Activated naive CD4-positive, alpha-beta T cell (primary cell): ENCODE measurements at regions not wholly inside any gene's neighbourhood (a gene's known extent, or its start where the extent isn't known, plus 50 kb on each side); places are given as distances from the start of the nearest gene placed in this dataset.
"Not testable (repeated sequence)": the region's sequence is repeated elsewhere in the genome, so short reads cannot be mapped to it uniquely, and the experiment has no call there.

Source experiments
- DNase-seq, 4 experiments: peaks; one replicate each; lab custom pipeline; 2025; lab: John Stamatoyannopoulos, UW

GRCh38 chr5:18354828-18355227 is 720.6 kb downstream of the TAF11L14 start:
- DNase-seq = no peak

GRCh38 chr5:18357486-18357885 is 723.2 kb downstream of the TAF11L14 start:
- DNase-seq = no peak

- DNase-seq = no peak
Observed at GRCh38 chr5:18366234-18366633, 732.0 kb downstream of the TAF11L14 start.

GRCh38 chr5:18370531-18370930 is 736.3 kb downstream of the TAF11L14 start:
- DNase-seq = no peak

GRCh38 chr5:18375641-18376040 is 741.4 kb downstream of the TAF11L14 start:
- DNase-seq = no peak

- DNase-seq = no peak
Observed at GRCh38 chr5:18378066-18378465, 743.8 kb downstream of the TAF11L14 start.

- DNase-seq = no peak
Observed at GRCh38 chr5:18379189-18379588, 744.9 kb downstream of the TAF11L14 start.

- DNase-seq = no peak
Observed at GRCh38 chr5:18380729-18381362, 746.6 kb downstream of the TAF11L14 start.

- peak in 2 of 4 experiments; percentile 1 to 14 for DNase-seq
Observed at GRCh38 chr5:18393565-18394442, 759.5 kb downstream of the TAF11L14 start.

GRCh38 chr5:18394443-18394804 is 760.2 kb downstream of the TAF11L14 start:
- DNase-seq = no peak

GRCh38 chr5:18395126-18396110 is 761.2 kb downstream of the TAF11L14 start:
- no peak for DNase-seq

GRCh38 chr5:18397371-18397770 is 763.1 kb downstream of the TAF11L14 start:
- DNase-seq = no peak

GRCh38 chr5:18397891-18398290 is 763.6 kb downstream of the TAF11L14 start:
- no peak for DNase-seq

GRCh38 chr5:18399461-18400327 is 765.4 kb downstream of the TAF11L14 start:
- DNase-seq = not testable (repeated sequence)

GRCh38 chr5:18403141-18403540 is 768.9 kb downstream of the TAF11L14 start:
- DNase-seq = no peak

- DNase-seq = no peak
Observed at GRCh38 chr5:18403941-18404438, 769.7 kb downstream of the TAF11L14 start.

- no peak for DNase-seq
Observed at GRCh38 chr5:18420711-18421110, 786.5 kb downstream of the TAF11L14 start.

- no peak for DNase-seq
Observed at GRCh38 chr5:18433336-18433735, 799.1 kb downstream of the TAF11L14 start.

- DNase-seq = no peak
Observed at GRCh38 chr5:18438126-18438525, 803.9 kb downstream of the TAF11L14 start.

GRCh38 chr5:18455521-18455920 is 821.3 kb downstream of the TAF11L14 start:
- no peak for DNase-seq

- no peak for DNase-seq
Observed at GRCh38 chr5:18457255-18457654, 823.0 kb downstream of the TAF11L14 start.
